Cardiac fibroblast (primary cell): ENCODE measurements at regions not wholly inside any gene's neighbourhood (a gene's known extent, or its start where the extent isn't known, plus 50 kb on each side); places are given as distances from the start of the nearest gene placed in this dataset.
"Not testable (repeated sequence)": the region's sequence is repeated elsewhere in the genome, so short reads cannot be mapped to it uniquely, and the experiment has no call there.

ENCODE experiments used
- DNase-seq, 2 donors: peaks; one replicate each; pipeline versions ENCODE4 v3.0.0 to v3.0.0-alpha.2; 2010; ENCODE audit warnings: low read depth in 2 of 2
- H3K4me3 ChIP-seq, 2 donors: replicated peaks in 1 of 2; 1 replicate in 1 of 2; 2 replicates in 1 of 2; pipeline ENCODE4 v1.5.1; 2011; ENCODE audit warnings: low read depth in 2 of 2, low read length in 2 of 2, mild to moderate bottlenecking in 2 of 2, moderate library complexity in 1 of 2
- CTCF ChIP-seq: IDR thresholded peaks from one replicate; pipeline ENCODE4 v1.5.1; 2011; ENCODE audit warnings: low read depth, mild to moderate bottlenecking, low read length, inconsistent platforms

- H3K4me3 ChIP-seq, result no peak overlapping the region
- no peak for TF ChIP-seq CTCF
- DNase-seq, result no peak
Measured at GRCh38 chr5:113760486-113760885, 247.0 kb downstream of the YTHDC2 start.

GRCh38 chr5:113761594-113761993 is 248.1 kb downstream of the YTHDC2 start:
- DNase-seq, result no peak
- H3K4me3 ChIP-seq, result no peak overlapping the region
- no peak for TF ChIP-seq CTCF

- no peak overlapping the region for H3K4me3 ChIP-seq
- DNase-seq, result no peak
- TF ChIP-seq CTCF, result no peak
Measured at GRCh38 chr5:113764382-113764781, 250.9 kb downstream of the YTHDC2 start.

- DNase-seq, H3K4me3 ChIP-seq: not testable (repeated sequence)
Measured at GRCh38 chr5:113766827-113767226, 253.3 kb downstream of the YTHDC2 start.

GRCh38 chr5:113770648-113771047 is 257.2 kb downstream of the YTHDC2 start:
- no peak overlapping the region for H3K4me3 ChIP-seq
- DNase-seq, result no peak
- TF ChIP-seq CTCF, result no peak

- no peak for TF ChIP-seq CTCF
- no peak overlapping the region for H3K4me3 ChIP-seq
- no peak for DNase-seq
Measured at GRCh38 chr5:113771483-113771882, 258.0 kb downstream of the YTHDC2 start.

- H3K4me3 ChIP-seq, result no peak overlapping the region
- DNase-seq, result no peak
- no peak for TF ChIP-seq CTCF
Measured at GRCh38 chr5:113776168-113776567, 262.7 kb downstream of the YTHDC2 start.
